Activated T-helper 17 cell treated with anti-CD3 and anti-CD28 coated beads, Interleukin-2, amount 50 U/mL, for 72 hours (primary cell): ENCODE measurements at regions not wholly inside any gene's neighbourhood (a gene's known extent, or its start where the extent isn't known, plus 50 kb on each side); places are given as distances from the start of the nearest gene placed in this dataset.
A peak's percentile ranks its signal among the peaks of the same experiment; 100 is the strongest.

Source experiments
- ATAC-seq: fragments of 150-1000 bp; cut with Tn5 transposase; replicated peaks from 2 replicates; pipeline ENCODE4 v1.10.0; 2021; ENCODE audit warnings: mild to moderate bottlenecking, moderate library complexity
- H3K27ac Mint-ChIP-seq: one replicate; pipeline ENCODE4 v1.8.0; 2022; ENCODE audit warnings: mixed read lengths
- H3K27me3 Mint-ChIP-seq: one replicate; pipeline ENCODE4 v1.8.0; 2022; ENCODE audit warnings: mixed read lengths
- H3K36me3 Mint-ChIP-seq: one replicate; pipeline ENCODE4 v1.8.0; 2022; ENCODE audit warnings: low read depth, mild to moderate bottlenecking, mixed read lengths
- H3K4me1 Mint-ChIP-seq: one replicate; pipeline ENCODE4 v1.8.0; 2022; ENCODE audit warnings: mixed read lengths
- H3K4me3 Mint-ChIP-seq: one replicate; pipeline ENCODE4 v1.8.0; 2022; ENCODE audit warnings: mild to moderate bottlenecking, mixed read lengths
- H3K9me3 Mint-ChIP-seq: one replicate; pipeline ENCODE4 v1.8.0; 2022; ENCODE audit warnings: mixed read lengths

DNA sequence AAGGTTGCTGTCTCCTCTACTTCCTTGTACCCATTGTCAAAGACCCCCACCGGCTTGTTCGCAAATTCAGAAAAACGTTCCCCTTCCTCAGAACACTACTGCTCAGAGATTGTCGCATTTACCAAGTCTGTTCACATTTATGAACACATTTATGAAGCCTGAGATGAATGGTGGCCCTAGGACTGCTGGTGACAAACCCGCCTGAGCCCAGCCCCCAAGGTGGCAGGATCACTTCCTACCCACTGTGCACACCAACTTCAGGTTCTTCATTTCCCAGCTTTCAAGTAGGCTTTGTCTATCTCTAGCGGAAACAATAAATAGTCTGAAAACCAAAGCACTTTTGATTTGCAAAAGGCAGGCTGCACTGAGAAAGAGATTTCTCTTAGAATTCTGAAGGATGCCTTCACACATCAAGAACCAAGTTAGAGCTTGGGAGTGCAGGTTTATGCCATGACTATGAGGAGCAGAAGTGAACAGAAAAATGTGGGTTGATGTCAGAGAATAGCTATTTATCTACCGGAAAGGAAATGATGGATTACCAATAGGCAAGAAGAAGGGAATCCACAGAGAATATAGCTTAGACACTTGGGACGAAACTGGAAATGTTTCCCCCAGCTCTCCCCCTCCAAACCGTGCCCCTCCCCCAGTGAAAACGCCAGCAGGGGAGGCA lies 200.5 kb downstream of the TOMM20 start:
- H3K27me3 Mint-ChIP-seq = peaks cover 3% of the 10 kb centered on the region
- peak overlapping the region; percentile 92 for H3K27ac Mint-ChIP-seq
- H3K9me3 Mint-ChIP-seq = no peaks in the 10 kb centered on the region
- H3K4me3 Mint-ChIP-seq = peak overlapping the region; percentile 83
- H3K4me1 Mint-ChIP-seq = peaks cover 38% of the 10 kb centered on the region
- no peak for ATAC-seq
- peaks cover 6% of the 10 kb centered on the region for H3K36me3 Mint-ChIP-seq

- H3K27ac Mint-ChIP-seq = peak overlapping the region; percentile 92
- no peaks in the 10 kb centered on the region for H3K9me3 Mint-ChIP-seq
- no peak for ATAC-seq
- peaks cover 31% of the 10 kb centered on the region for H3K4me1 Mint-ChIP-seq
- H3K27me3 Mint-ChIP-seq = no peaks in the 10 kb centered on the region
- peak overlapping the region; percentile 83 for H3K4me3 Mint-ChIP-seq
- H3K36me3 Mint-ChIP-seq = peaks cover 6% of the 10 kb centered on the region
These were observed 201.2 kb downstream of the TOMM20 start for GRCh38 chr1:234927312-234927970.

GRCh38 chr1:234926559-234927311 lies 201.9 kb downstream of the TOMM20 start:
- peak; percentile 85 for ATAC-seq
- Mint-ChIP-seq H3K4me1 (peaks cover 28% of the 10 kb centered on the region), H3K9me3 (no peaks in the 10 kb centered on the region), H3K4me3 (peak overlapping the region; percentile 83), H3K27ac (peak overlapping the region; percentile 92), H3K36me3 (peaks cover 6% of the 10 kb centered on the region), H3K27me3 (no peaks in the 10 kb centered on the region)

- Mint-ChIP-seq H3K9me3 (no peaks in the 10 kb centered on the region), H3K27ac (peak overlapping the region; percentile 92), H3K4me1 (peaks cover 28% of the 10 kb centered on the region), H3K36me3 (peaks cover 6% of the 10 kb centered on the region), H3K4me3 (peak overlapping the region; percentile 83), H3K27me3 (no peaks in the 10 kb centered on the region)
- no peak for ATAC-seq
These were observed 202.4 kb downstream of the TOMM20 start for GRCh38 chr1:234926264-234926558.

DNA sequence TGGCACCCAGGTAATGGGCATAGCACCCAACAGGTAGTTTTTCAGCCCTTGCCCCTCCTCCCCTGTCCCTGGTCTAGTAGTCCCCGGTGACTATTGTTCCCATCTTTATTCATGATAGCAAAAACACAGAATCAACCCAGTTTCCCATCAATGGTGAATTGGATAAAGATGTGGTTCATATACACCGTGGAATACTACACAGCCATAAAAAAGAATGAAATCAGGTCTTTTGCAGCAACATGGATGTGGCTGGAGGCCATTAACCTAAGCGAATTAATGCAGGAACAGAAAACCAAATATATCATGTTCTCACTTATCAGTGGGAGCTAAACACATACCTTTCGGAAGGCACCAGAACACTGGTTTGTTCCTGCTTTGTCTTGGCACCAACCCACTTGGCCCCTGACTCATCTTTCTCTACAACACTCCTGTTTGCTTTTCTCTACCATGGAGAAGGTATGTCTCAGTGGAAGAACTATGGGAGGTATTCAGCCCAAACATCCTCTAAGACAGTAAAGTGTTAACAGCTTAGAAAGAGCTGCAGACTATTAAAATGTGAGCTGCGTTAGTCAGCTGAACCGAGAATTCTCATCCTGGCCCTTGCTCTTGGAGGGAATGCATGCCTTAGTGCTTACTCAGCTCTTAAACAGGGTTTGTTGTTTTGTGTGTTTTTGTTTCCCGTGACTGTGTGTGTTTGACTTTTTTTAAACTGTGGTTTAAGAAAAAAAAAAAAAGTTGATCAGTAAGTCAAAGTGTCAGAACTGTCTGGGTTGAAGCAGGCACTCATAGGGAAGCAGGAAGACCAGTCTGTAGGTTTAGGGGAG lies 203.0 kb downstream of the TOMM20 start:
- Mint-ChIP-seq H3K36me3 (peaks cover 6% of the 10 kb centered on the region), H3K4me1 (peaks cover 28% of the 10 kb centered on the region), H3K27ac (peak overlapping the region; percentile 92), H3K27me3 (no peaks in the 10 kb centered on the region), H3K4me3 (peak overlapping the region; percentile 83), H3K9me3 (no peaks in the 10 kb centered on the region)
- ATAC-seq = peak; percentile 64

DNA sequence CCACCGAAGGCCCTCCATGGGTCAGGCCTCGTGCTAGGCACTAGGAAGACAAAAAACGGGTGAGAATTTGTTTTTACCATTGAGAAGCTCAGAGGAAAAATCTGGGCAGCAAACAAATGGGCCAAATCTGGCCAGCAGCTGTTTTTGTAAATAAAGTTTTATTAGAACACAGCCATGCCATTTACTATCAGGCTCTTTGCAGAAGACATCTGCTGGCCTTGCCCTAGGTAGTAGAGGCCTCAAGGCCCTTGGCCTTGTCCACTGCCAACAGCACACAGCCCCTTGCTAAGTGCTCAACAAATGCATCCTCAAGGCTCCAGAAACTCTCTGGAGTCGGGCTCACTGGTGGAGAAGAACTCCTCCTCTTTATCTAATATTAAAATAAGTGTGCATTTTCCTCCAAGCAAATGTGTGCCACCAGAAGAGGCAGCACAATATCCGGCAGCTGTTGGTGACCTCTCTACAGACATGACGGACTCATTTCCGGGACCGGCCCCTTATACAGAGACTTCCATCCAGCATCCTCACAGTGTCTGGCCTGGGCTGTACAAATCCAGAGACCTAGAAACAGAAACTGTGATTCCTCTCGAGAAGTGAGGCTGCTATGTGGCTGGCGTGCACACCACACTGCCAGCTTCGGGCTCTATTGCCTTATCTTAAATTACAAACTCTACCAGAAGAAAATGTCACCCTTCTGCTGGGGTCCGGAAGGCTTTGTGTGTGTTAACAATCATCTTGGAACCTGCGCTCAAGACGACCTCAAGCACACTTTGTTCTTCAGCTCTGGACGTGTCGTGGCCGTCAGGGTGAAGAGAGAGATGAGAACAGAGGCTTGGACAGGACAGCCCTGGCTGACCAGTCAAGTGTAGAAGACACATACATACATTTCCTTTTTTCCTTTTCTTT lies 203.9 kb downstream of the TOMM20 start:
- ATAC-seq = no peak
- Mint-ChIP-seq H3K36me3 (peaks cover 6% of the 10 kb centered on the region), H3K4me3 (no peak overlapping the region), H3K4me1 (peaks cover 28% of the 10 kb centered on the region), H3K27ac (no peak overlapping the region), H3K27me3 (no peaks in the 10 kb centered on the region), H3K9me3 (no peaks in the 10 kb centered on the region)

GRCh38 chr1:234923626-234924025 lies 205.0 kb downstream of the TOMM20 start:
- Mint-ChIP-seq H3K4me3 (no peak overlapping the region), H3K9me3 (no peaks in the 10 kb centered on the region), H3K36me3 (peaks cover 6% of the 10 kb centered on the region), H3K27me3 (no peaks in the 10 kb centered on the region), H3K4me1 (peaks cover 28% of the 10 kb centered on the region), H3K27ac (no peak overlapping the region)
- ATAC-seq = no peak

- no peak overlapping the region for H3K27ac Mint-ChIP-seq
- H3K9me3 Mint-ChIP-seq = no peaks in the 10 kb centered on the region
- peaks cover 24% of the 10 kb centered on the region for H3K4me1 Mint-ChIP-seq
- no peak overlapping the region for H3K4me3 Mint-ChIP-seq
- no peaks in the 10 kb centered on the region for H3K27me3 Mint-ChIP-seq
- no peak for ATAC-seq
- peaks cover 6% of the 10 kb centered on the region for H3K36me3 Mint-ChIP-seq
These were observed 205.7 kb downstream of the TOMM20 start for GRCh38 chr1:234922987-234923386.

GRCh38 chr1:234921266-234922062 lies 207.2 kb downstream of the TOMM20 start:
- Mint-ChIP-seq H3K4me1 (peaks cover 10% of the 10 kb centered on the region), H3K27ac (no peak overlapping the region), H3K27me3 (no peaks in the 10 kb centered on the region), H3K4me3 (no peak overlapping the region), H3K36me3 (peaks cover 6% of the 10 kb centered on the region), H3K9me3 (no peaks in the 10 kb centered on the region)
- ATAC-seq = no peak

DNA sequence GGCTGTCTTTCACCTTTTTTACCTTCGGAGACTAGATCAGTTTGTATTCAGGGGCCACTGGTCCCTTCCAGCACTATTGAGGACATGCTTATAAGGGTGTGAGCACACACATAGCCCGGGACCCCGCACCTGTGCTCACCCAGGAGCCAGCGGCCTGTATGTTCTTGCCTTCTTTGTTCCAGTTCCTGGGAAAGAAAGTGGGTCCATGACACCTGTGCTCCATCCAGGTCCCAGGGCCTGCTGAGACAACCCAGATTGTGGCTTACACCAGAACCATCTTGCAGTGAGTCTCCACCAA lies 207.8 kb downstream of the TOMM20 start:
- H3K4me3 Mint-ChIP-seq = no peak overlapping the region
- no peaks in the 10 kb centered on the region for H3K27me3 Mint-ChIP-seq
- no peak overlapping the region for H3K27ac Mint-ChIP-seq
- H3K36me3 Mint-ChIP-seq = peaks cover under 1% of the 10 kb centered on the region
- peaks cover 4% of the 10 kb centered on the region for H3K4me1 Mint-ChIP-seq
- H3K9me3 Mint-ChIP-seq = no peaks in the 10 kb centered on the region
- ATAC-seq = no peak

GRCh38 chr1:234920136-234920842 lies 208.3 kb downstream of the TOMM20 start:
- Mint-ChIP-seq H3K27ac (peak overlapping the region; percentile 51), H3K4me3 (no peak overlapping the region), H3K36me3 (no peaks in the 10 kb centered on the region), H3K4me1 (no peaks in the 10 kb centered on the region), H3K27me3 (no peaks in the 10 kb centered on the region), H3K9me3 (no peaks in the 10 kb centered on the region)
- no peak for ATAC-seq

GRCh38 chr1:234918961-234919761 lies 209.5 kb downstream of the TOMM20 start:
- no peak for ATAC-seq
- H3K4me1 Mint-ChIP-seq = no peaks in the 10 kb centered on the region
- H3K4me3 Mint-ChIP-seq = no peak overlapping the region
- no peaks in the 10 kb centered on the region for H3K27me3 Mint-ChIP-seq
- no peaks in the 10 kb centered on the region for H3K36me3 Mint-ChIP-seq
- H3K9me3 Mint-ChIP-seq = no peaks in the 10 kb centered on the region
- no peak overlapping the region for H3K27ac Mint-ChIP-seq
